ENCODE measurements at regions not wholly inside any gene's neighbourhood (a gene's known extent, or its start where the extent isn't known, plus 50 kb on each side); places are given as distances from the start of the nearest gene placed in this dataset.
"Not testable (repeated sequence)": the region's sequence is repeated elsewhere in the genome, so short reads cannot be mapped to it uniquely, and the experiment has no call there.

- TF ChIP-seq POLR2A (IDR thresholded peaks at IDR 0.05) (no peak), POLR2AphosphoS5 (IDR thresholded peaks at IDR 0.05) (no peak), CTCF (IDR thresholded peaks at IDR 0.05 in 8 of 11, conservative IDR thresholded peaks at IDR 0.05 in 3 of 11) (no peak)
- H3K27me3 ChIP-seq (replicated peaks in 1 of 7), result no peaks in the 10 kb centered on the region
- WGBS, 5 donors, result 83 to 92% (median 89%) methylated on average over 7 to 13 of the region's 13 CpGs
- H3K36me3 ChIP-seq, result no peaks in the 10 kb centered on the region
- intact Hi-C loops (cut with DNase I; ENCODE audit: low total_unique reads), result no loop called here
- no peaks in the 10 kb centered on the region for H3K4me1 ChIP-seq
- peak; percentile 66 for DNase-seq
- H3K9me3 ChIP-seq, result peaks cover 0 to 16% (median 11%) of the 10 kb centered on the region in 8 donors
- H3K27ac ChIP-seq, result no peak overlapping the region
- H3K4me3 ChIP-seq, result no peak overlapping the region
These were observed 219.3 kb upstream of the TMEFF2 start for GRCh38 chr2:192413812-192414681.

DNA sequence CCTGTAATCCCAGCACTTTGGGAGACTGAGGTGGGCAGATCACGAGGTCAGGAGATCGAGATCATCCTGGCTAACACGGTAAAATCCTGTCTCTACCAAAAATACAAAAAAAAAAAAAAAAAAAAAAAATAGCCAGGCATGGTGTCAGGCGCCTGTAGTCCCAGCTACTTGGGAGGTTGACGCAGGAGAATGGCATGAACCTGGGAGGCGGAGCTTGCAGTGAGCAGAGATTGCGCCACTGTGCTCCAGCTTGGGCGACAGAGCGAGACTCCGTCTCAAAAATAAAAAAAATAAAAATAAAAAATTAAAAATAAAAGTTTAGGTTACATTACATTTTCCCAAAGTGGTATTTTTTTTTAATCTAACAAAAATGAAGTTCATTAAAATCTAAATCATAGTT, 218.1 kb upstream of the TMEFF2 start:
- H3K9me3 ChIP-seq, result peaks cover 0 to 16% (median 11%) of the 10 kb centered on the region in 8 donors
- 79 to 88% (median 84%) methylated on average over 10 of the region's 10 CpGs for WGBS, 5 donors
- H3K36me3 ChIP-seq; H3K4me1 ChIP-seq; H3K4me3 ChIP-seq; DNase-seq; H3K27me3 ChIP-seq (replicated peaks in 1 of 7); intact Hi-C loops (cut with DNase I; ENCODE audit: low total_unique reads); H3K27ac ChIP-seq: not testable (repeated sequence)

- intact Hi-C loops (cut with DNase I; ENCODE audit: low total_unique reads), result no loop called here
- H3K36me3 ChIP-seq, result no peaks in the 10 kb centered on the region
- TF ChIP-seq POLR2AphosphoS5 (IDR thresholded peaks at IDR 0.05), result no peak
- no peak for TF ChIP-seq POLR2A (IDR thresholded peaks at IDR 0.05)
- no peak overlapping the region for H3K4me3 ChIP-seq
- no peak overlapping the region for H3K27ac ChIP-seq
- no peaks in the 10 kb centered on the region for H3K4me1 ChIP-seq
- DNase-seq, result no peak
- H3K27me3 ChIP-seq (replicated peaks in 1 of 7), result no peaks in the 10 kb centered on the region
- peaks cover 0 to 16% (median 11%) of the 10 kb centered on the region in 8 donors for H3K9me3 ChIP-seq
These were observed 217.7 kb upstream of the TMEFF2 start for GRCh38 chr2:192412394-192412793.

DNA sequence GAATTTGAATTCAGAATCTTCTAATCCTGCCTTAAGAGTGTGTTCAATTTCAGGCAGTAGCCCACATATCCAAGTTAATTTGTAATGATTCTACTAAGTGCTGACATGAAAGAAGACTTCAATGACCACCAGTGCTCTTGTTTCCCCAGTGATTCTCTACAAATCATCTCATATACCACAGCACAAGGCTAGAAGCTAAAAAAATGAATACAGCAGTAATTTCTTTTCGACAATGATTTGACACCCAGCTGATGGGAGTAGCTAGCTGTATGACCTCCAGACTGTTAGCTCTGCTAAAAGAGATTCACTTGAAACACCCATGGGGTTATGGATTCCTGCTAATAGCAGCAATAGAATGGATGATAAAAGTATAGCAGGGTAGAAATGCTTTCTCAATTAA, 217.0 kb upstream of the TMEFF2 start:
- Histone ChIP-seq H3K4me3 (no peak overlapping the region), H3K9me3 (peaks cover 0 to 16% (median 11%) of the 10 kb centered on the region in 8 donors), H3K27me3 (replicated peaks in 1 of 7) (no peaks in the 10 kb centered on the region), H3K27ac (no peak overlapping the region), H3K4me1 (no peaks in the 10 kb centered on the region), H3K36me3 (no peaks in the 10 kb centered on the region)
- 79 to 90% (median 83%) methylated on average over 1 of the region's 1 CpG for WGBS, 5 donors
- TF ChIP-seq POLR2A (IDR thresholded peaks at IDR 0.05) (no peak), POLR2AphosphoS5 (IDR thresholded peaks at IDR 0.05) (no peak), CTCF (IDR thresholded peaks at IDR 0.05 in 8 of 11, conservative IDR thresholded peaks at IDR 0.05 in 3 of 11) (no peak)
- intact Hi-C loops (cut with DNase I; ENCODE audit: low total_unique reads), result no loop called here
- DNase-seq, result no peak

GRCh38 chr2:192410319-192410718, 215.6 kb upstream of the TMEFF2 start:
- TF ChIP-seq POLR2AphosphoS5 (IDR thresholded peaks at IDR 0.05) (no peak), POLR2A (IDR thresholded peaks at IDR 0.05) (no peak), CTCF (IDR thresholded peaks at IDR 0.05 in 8 of 11, conservative IDR thresholded peaks at IDR 0.05 in 3 of 11) (no peak)
- no peak overlapping the region for H3K4me3 ChIP-seq
- peaks cover 0 to 16% (median 11%) of the 10 kb centered on the region in 8 donors for H3K9me3 ChIP-seq
- no peak for DNase-seq
- H3K4me1 ChIP-seq, result no peaks in the 10 kb centered on the region
- no peak overlapping the region for H3K27ac ChIP-seq
- intact Hi-C loops (cut with DNase I; ENCODE audit: low total_unique reads), result no loop called here
- no peaks in the 10 kb centered on the region for H3K36me3 ChIP-seq
- no peaks in the 10 kb centered on the region for H3K27me3 ChIP-seq (replicated peaks in 1 of 7)

All from spleen (tissue), 11 donors.